GM13976 (cell line): ENCODE measurements at regions not wholly inside any gene's neighbourhood (a gene's known extent, or its start where the extent isn't known, plus 50 kb on each side); places are given as distances from the start of the nearest gene placed in this dataset.

Source experiments
- DNase-seq: peaks from one replicate; pipeline ENCODE4 v3.0.0; 2012; ENCODE audit warnings: low spot score
- in situ Hi-C: fragments of 300-500 bp; cut with MboI; formaldehyde crosslinking; loops from one replicate; pipeline ENCODE4 v1.12.0; 2022; ENCODE audit warnings: low sequenced_read_pairs, mixed read lengths, inconsistent platforms; ENCODE audit not compliant: unreplicated experiment
- TF ChIP-seq, protein P1 (sequence below): IDR thresholded peaks from 2 replicates; pipeline ENCODE4 v1.5.1; 2012; ENCODE audit warnings: borderline replicate concordance, mild to moderate bottlenecking; ENCODE audit not compliant: insufficient read depth; ENCODE audit errors: extremely low read depth, missing control alignments, control extremely low read depth

DNA sequence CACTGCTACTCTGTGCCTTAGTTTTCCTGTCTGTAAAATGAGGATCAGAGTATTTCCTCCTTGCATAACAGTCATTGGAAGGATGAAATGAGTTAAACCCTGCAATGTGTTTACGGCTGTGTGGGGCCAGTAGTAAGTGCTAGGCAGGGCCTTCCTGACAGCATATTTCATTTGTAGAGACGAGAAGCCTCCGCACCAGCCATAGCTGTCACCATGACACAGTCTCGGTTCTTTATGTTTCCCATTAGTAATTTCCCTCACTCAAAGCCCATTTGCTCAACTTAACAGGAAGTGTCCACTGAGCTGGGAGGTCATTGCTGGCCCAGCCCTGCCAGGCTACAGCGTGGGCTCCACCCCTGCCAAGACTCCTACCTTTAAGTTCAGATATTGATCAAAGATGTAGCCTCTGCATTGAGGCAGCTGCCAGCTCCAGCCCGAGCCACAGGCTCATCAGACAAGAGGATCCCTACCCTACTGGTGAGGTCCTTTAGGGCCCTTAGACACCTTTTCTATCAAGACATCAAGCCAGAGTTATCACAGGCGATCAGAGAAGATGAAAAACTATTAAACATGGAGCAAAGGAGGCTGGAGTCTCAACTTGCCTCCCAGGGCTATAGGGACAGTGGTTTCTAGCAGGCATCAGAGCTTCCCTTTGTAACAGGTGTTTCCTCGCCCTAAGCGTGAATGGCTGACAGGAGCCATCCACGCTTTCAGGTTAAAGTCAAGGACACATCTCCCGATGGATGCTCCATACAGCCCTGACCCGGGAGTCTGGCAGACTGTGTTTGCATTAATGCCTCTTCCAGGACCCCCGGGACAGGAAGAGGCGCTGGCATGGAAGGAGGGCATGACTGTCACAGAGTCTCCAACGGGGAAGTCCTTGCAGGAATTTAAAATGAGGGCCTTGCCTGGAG lies 251.7 kb downstream of the NDUFA10 start:
- no peak for DNase-seq
- in situ Hi-C loops: no loop called here

DNA sequence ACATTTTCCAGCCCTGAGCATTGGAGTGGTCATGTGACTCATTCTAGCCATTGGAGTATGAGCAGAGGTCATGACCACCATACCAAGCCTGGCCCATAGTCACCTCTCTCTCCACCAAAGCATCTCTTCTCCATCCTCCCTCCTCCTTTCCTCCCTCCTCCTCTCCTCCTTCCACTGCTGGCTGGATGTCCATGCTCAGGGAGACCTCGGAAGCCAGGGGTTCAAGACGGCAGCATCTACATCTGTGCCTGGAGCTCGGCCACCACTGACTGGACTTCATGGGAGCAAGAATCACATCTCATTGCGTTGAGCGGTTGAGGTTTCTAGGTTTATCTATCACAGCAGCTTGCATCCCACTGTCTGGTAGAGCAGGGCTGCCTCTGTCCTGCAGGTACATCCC lies 252.4 kb downstream of the NDUFA10 start:
- in situ Hi-C loops: no loop called here
- TF ChIP-seq, protein P1, sequence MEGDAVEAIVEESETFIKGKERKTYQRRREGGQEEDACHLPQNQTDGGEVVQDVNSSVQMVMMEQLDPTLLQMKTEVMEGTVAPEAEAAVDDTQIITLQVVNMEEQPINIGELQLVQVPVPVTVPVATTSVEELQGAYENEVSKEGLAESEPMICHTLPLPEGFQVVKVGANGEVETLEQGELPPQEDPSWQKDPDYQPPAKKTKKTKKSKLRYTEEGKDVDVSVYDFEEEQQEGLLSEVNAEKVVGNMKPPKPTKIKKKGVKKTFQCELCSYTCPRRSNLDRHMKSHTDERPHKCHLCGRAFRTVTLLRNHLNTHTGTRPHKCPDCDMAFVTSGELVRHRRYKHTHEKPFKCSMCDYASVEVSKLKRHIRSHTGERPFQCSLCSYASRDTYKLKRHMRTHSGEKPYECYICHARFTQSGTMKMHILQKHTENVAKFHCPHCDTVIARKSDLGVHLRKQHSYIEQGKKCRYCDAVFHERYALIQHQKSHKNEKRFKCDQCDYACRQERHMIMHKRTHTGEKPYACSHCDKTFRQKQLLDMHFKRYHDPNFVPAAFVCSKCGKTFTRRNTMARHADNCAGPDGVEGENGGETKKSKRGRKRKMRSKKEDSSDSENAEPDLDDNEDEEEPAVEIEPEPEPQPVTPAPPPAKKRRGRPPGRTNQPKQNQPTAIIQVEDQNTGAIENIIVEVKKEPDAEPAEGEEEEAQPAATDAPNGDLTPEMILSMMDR: no peak
- no peak for DNase-seq

More for the DNA sequence above, 251.7 kb downstream of the NDUFA10 start:
- TF ChIP-seq, protein P1: no peak

DNA sequence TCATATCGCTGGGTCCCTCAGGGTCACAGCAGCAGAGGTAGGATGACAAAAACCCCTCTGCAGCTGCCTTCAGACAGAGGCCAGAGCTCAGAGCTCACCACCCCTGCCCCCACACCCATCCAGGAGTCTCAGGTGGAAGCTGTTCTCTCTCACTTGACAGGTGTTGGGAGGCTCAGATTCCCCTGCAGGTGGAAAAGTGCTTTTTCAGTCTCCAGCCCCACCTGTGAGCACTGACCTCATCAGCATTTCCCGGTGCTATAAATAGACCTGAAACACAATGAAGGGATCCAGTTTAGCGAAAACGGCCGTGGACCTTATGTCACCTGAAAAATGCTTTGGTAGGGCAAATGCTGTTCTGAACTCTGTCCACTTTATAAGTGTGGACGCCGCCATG lies 254.9 kb downstream of the NDUFA10 start:
- TF ChIP-seq, protein P1: no peak
- no peak for DNase-seq
- in situ Hi-C loops: no loop called here

DNA sequence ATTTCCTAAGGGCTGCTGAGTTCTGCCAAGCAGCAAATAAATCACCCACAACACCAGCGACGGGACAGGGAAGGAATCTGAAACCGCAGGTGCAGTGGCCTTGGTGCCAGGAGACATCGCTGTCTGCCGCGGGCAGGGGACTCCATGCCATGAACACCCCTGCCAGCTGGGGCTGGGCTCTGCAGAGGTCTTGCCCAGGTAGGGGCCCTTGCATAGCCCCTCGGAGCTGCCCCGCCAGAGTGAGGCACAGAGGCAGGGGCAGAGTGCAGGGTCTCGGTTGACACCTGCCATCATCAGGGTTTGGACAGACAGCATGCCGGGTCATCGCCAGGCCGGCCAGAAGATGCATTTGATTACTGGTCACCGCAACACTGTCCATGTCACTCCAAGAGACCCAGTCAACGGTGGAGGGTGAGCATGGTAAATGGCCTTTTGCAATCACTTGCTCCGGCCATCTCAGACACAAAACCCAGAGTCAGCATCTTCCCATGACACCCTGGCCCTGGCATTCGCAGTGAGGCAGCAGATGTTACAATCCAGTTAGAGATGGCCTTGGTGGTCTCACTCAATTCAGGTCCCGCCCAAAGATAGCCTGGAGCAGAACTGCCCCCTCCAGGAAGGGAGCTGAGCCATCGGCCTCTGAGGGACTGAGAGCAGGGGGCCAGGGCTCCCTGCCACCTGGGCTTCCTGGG lies 255.4 kb downstream of the NDUFA10 start:
- in situ Hi-C loops: no loop called here

DNA sequence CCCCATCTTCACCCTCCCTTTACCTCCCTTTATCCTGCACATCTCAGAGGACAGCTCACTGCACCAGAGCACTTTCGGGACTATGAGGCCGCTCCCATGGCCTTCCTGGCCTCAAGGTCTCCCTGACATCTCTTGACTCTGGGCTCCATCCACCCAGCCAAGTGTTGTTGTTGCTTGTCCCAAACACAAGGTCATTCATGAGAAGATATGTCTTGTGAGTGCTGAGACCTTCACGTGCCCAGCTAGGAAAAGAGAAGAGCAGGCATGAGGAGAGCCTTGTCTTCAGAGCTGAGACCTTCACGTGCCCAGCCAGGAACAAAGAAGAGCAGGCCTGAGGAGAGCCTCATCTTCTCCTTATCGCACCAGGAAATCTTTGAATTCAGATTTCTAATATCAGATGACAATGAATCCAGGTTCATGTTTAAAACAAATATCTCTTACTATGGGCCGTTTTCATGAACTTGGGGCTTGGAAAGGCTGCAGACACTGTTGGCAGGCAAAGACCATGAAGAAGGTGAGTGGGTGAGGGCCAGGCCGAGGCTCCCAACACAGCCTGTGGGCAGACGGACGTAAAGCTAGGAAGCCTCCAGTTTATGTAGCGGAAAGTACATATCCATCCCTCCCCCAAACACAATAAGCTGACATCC lies 256.1 kb downstream of the NDUFA10 start:
- TF ChIP-seq, protein P1: no peak
- in situ Hi-C loops: no loop called here
- DNase-seq: no peak

More for the DNA sequence above, 255.4 kb downstream of the NDUFA10 start:
- DNase-seq: no peak
- TF ChIP-seq, protein P1: no peak

DNA sequence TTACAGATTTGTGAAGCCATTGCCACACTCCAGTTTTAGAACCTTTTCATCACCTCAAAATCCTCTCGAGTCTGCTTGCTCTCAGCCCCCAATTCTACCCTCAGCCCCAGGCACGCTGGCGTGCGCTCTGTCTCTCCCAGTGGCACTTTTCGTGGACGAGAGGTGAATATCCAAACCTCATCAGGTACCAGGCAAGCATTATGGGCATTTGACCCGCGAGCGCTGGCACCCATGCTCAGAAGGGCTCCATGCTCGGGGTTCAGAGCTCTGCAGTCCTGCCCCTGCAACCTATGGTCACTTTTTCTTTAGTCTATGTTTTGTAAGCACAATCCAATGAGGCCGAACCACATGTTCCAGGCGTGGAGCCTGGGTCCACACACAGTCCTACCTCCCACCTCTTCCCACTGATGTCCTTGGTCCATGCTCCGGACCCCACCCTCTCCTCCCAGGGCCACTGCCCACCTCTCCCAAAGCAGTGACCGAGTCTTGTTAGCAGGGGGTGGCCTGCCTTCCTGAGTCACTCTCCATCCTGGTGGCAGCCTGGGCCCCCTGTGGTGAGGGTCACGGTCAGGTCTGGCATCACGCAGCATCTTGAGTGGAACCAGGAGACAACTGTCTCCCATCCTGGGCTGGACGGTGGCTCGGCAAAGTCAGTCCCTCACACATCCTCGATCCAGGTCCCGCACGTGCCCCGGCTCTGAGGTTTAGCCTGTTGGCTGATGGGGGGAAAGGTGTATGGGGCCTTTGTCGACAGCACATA lies 256.9 kb downstream of the NDUFA10 start:
- no peak for DNase-seq
- in situ Hi-C loops: no loop called here
- TF ChIP-seq, protein P1: no peak
